ENCODE measurements at regions not wholly inside any gene's neighbourhood (a gene's known extent, or its start where the extent isn't known, plus 50 kb on each side); places are given as distances from the start of the nearest gene placed in this dataset.

DNA sequence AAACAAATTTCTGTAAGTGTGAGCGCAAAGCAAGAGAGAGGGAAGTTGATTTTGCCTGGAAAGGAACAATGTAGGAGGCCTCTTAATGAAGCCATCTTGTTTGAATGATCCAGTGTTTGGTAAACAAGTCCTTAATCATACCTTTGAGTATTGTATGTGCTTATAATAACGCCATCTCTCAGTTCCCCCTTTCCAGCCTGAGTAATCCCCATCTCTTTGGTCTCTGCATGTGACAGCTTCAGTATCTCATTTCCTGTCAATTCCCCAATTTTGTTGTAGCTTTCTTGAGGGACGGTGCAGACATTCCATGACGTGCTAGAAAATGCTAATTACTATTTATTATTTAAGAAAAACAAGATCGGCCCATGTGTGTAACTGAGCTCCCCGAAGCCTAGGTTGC, 349.3 kb upstream of the NR2F2 start (continued):
- TF ChIP-seq, protein P1, sequence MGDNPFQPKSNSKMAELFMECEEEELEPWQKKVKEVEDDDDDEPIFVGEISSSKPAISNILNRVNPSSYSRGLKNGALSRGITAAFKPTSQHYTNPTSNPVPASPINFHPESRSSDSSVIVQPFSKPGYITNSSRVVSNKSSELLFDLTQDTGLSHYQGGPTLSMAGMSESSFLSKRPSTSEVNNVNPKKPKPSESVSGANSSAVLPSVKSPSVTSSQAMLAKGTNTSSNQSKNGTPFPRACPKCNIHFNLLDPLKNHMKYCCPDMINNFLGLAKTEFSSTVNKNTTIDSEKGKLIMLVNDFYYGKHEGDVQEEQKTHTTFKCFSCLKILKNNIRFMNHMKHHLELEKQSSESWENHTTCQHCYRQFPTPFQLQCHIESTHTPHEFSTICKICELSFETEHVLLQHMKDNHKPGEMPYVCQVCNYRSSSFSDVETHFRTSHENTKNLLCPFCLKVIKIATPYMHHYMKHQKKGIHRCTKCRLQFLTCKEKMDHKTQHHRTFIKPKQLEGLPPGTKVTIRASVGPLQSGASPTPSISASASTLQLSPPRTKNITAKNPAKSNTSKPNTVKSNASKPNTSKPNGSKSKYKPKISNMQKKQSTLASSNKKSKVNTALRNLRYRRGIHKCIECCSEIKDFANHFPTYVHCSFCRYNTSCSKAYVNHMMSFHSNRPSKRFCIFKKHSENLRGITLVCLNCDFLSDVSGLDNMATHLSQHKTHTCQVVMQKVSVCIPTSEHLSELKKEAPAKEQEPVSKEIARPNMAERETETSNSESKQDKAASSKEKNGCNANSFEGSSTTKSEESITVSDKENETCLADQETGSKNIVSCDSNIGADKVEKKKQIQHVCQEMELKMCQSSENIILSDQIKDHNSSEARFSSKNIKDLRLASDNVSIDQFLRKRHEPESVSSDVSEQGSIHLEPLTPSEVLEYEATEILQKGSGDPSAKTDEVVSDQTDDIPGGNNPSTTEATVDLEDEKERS (CRISPR knock-in tag; IDR thresholded peaks at IDR 0.05), result no peak
- no peak for TF ChIP-seq AGO2 (optimal IDR thresholded peaks at IDR 0.05; ENCODE audit: low read depth, low read length)
- no peak for TF ChIP-seq ZNF441 (CRISPR knock-in tag; IDR thresholded peaks at IDR 0.05; ENCODE audit: borderline replicate concordance)
- TF ChIP-seq, protein P2, sequence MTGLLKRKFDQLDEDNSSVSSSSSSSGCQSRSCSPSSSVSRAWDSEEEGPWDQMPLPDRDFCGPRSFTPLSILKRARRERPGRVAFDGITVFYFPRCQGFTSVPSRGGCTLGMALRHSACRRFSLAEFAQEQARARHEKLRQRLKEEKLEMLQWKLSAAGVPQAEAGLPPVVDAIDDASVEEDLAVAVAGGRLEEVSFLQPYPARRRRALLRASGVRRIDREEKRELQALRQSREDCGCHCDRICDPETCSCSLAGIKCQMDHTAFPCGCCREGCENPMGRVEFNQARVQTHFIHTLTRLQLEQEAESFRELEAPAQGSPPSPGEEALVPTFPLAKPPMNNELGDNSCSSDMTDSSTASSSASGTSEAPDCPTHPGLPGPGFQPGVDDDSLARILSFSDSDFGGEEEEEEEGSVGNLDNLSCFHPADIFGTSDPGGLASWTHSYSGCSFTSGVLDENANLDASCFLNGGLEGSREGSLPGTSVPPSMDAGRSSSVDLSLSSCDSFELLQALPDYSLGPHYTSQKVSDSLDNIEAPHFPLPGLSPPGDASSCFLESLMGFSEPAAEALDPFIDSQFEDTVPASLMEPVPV (CRISPR knock-in tag; IDR thresholded peaks at IDR 0.05), result no peak

DNA sequence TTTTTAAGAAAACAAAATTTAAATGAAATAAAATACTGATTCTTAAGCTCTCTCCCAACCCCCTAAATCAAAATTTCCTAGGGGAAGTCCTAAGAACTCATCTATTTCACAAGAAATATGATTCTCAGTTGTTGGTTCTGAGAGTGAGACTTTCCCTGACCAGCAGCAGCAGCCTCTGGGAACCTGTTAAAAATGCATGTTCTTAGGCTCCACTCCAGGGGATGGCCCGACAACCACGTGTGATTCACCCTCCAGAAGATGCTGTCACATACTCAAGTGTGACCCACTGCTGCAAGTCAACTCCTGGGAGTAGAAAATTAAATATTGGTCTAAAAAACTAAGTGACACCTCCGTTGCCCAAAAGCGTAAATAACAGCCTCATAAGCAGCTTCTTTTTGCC, 343.2 kb upstream of the NR2F2 start:
- Histone ChIP-seq H2AFZ (ENCODE audit: low read length) (no peak overlapping the region), H3K4me2 (ENCODE audit: low read depth, low read length) (no peak overlapping the region), H3K9ac (ENCODE audit: insufficient read depth, low read depth, low read length) (no peak overlapping the region), H4K20me1 (ENCODE audit: insufficient read depth, low read length) (no peaks in the 10 kb centered on the region), H3K79me2 (ENCODE audit: insufficient read depth, low read length) (no peaks in the 10 kb centered on the region), H3K36me3 (replicated peaks in 1 of 2; ENCODE audit: control insufficient read depth in 1 of 2, insufficient read depth in 2 of 2, low read length in 2 of 2) (no peaks in the 10 kb centered on the region), H3K4me1 (ENCODE audit: insufficient read depth, low read length) (peaks cover 14% of the 10 kb centered on the region), H3K27me3 (ENCODE audit: control insufficient read depth in 1 of 2, insufficient read depth in 2 of 2, low read length in 2 of 2) (no peaks in the 10 kb centered on the region; a peak in 1 of 5 replicates), H3K27ac (ENCODE audit: extremely low read length, insufficient read depth, low read length) (no peak overlapping the region), H3K4me3 (replicated peaks in 1 of 3; ENCODE audit: insufficient read depth in 1 of 3, low read depth in 2 of 3, low read length in 3 of 3) (no peak overlapping the region), H3K9me3 (ENCODE audit: low read length) (no peaks in the 10 kb centered on the region)
- no peak for FAIRE-seq
- 38% methylated on average over 4 of the region's 4 CpGs for WGBS (ENCODE audit: low lambda C conversion rate)
- ChIA-PET POLR2A (no interaction called here), CTCF (ENCODE audit: low intra/inter-chr PET ratio, low total read pairs) (no interaction called here)
- intact Hi-C loops (cut with micrococcal nuclease; ENCODE audit: unreplicated experiment), result no loop called here
- ATAC-seq, result no peak
- no TSS peak for BruUV-seq (replicated peaks)
- DNase-seq (ENCODE audit: low spot score), result no peak
- in situ Hi-C loops (cut with HindIII; ENCODE audit: extremely low pct_ligation_motif_present, low pct_unique_long_range_greater_than_20kb), result no loop called here
- TF ChIP-seq, protein P3, sequence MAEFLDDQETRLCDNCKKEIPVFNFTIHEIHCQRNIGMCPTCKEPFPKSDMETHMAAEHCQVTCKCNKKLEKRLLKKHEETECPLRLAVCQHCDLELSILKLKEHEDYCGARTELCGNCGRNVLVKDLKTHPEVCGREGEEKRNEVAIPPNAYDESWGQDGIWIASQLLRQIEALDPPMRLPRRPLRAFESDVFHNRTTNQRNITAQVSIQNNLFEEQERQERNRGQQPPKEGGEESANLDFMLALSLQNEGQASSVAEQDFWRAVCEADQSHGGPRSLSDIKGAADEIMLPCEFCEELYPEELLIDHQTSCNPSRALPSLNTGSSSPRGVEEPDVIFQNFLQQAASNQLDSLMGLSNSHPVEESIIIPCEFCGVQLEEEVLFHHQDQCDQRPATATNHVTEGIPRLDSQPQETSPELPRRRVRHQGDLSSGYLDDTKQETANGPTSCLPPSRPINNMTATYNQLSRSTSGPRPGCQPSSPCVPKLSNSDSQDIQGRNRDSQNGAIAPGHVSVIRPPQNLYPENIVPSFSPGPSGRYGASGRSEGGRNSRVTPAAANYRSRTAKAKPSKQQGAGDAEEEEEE (CRISPR knock-in tag; IDR thresholded peaks at IDR 0.05; ENCODE audit: borderline replicate concordance), result no peak
- no peak for TF ChIP-seq ZFP1 (CRISPR knock-in tag; IDR thresholded peaks at IDR 0.05)
- TF ChIP-seq RFXAP (CRISPR knock-in tag; IDR thresholded peaks at IDR 0.05; ENCODE audit: borderline replicate concordance), result no peak
- TF ChIP-seq, protein P4, sequence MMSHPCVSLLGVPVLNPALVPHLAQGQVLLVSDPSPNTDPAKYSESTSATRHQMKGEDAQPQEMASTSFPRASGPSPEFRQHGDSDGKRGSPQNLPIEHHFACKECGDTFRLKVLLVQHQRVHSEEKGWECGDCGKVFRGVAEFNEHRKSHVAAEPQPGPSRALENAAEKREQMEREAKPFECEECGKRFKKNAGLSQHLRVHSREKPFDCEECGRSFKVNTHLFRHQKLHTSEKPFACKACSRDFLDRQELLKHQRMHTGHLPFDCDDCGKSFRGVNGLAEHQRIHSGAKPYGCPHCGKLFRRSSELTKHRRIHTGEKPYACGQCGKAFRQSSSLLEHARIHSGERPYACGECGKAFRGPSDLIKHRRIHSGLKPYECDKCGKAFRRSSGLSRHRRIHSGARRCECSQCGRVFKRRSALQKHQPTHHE (CRISPR knock-in tag; IDR thresholded peaks at IDR 0.05; ENCODE audit: borderline replicate concordance), result no peak
- TF ChIP-seq, protein P5, sequence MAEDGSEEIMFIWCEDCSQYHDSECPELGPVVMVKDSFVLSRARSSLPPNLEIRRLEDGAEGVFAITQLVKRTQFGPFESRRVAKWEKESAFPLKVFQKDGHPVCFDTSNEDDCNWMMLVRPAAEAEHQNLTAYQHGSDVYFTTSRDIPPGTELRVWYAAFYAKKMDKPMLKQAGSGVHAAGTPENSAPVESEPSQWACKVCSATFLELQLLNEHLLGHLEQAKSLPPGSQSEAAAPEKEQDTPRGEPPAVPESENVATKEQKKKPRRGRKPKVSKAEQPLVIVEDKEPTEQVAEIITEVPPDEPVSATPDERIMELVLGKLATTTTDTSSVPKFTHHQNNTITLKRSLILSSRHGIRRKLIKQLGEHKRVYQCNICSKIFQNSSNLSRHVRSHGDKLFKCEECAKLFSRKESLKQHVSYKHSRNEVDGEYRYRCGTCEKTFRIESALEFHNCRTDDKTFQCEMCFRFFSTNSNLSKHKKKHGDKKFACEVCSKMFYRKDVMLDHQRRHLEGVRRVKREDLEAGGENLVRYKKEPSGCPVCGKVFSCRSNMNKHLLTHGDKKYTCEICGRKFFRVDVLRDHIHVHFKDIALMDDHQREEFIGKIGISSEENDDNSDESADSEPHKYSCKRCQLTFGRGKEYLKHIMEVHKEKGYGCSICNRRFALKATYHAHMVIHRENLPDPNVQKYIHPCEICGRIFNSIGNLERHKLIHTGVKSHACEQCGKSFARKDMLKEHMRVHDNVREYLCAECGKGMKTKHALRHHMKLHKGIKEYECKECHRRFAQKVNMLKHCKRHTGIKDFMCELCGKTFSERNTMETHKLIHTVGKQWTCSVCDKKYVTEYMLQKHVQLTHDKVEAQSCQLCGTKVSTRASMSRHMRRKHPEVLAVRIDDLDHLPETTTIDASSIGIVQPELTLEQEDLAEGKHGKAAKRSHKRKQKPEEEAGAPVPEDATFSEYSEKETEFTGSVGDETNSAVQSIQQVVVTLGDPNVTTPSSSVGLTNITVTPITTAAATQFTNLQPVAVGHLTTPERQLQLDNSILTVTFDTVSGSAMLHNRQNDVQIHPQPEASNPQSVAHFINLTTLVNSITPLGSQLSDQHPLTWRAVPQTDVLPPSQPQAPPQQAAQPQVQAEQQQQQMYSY (CRISPR knock-in tag; IDR thresholded peaks at IDR 0.05), result no peak
- no peak for TF ChIP-seq ZBTB1 (CRISPR knock-in tag; IDR thresholded peaks at IDR 0.05; ENCODE audit: borderline replicate concordance)
- no peak for TF ChIP-seq TBP (CRISPR knock-in tag; IDR thresholded peaks at IDR 0.05)
- no peak for TF ChIP-seq ZFP62 (CRISPR knock-in tag; IDR thresholded peaks at IDR 0.05)
